ENCODE measurements at regions not wholly inside any gene's neighbourhood (a gene's known extent, or its start where the extent isn't known, plus 50 kb on each side); places are given as distances from the start of the nearest gene placed in this dataset.

DNA sequence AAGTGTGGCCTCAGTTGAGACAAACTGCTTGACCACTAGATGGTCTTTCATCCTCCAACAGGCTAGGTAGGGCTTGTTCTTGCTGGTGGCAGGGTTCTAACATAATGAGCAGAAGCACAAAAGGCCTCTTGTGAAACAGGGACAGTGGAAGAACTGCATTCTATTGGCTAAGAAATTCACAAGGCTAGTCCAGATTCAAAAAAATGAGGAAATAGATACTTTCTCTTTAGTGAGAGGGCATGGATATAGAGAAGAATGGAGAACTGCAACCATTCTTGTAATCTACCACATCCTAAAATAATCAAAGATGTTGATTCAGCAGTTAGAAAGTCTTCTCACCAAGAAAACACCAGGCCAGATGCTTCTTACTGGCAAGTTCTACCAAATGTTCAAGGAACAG, 143.7 kb upstream of the LRIG1 start:
- no peaks in the 10 kb centered on the region for H3K79me2 ChIP-seq (ENCODE audit: control insufficient read depth, insufficient read depth, low read length)
- H4K20me1 ChIP-seq (replicated peaks; ENCODE audit: control insufficient read depth, insufficient read depth, low read length), result no peaks in the 10 kb centered on the region
- intact Hi-C loops (cut with micrococcal nuclease) (no loop called here), in situ Hi-C loops (cut with MboI) (no loop called here)
- ATAC-seq (no peak), DNase-seq (ENCODE audit: extremely low read depth in 1 of 4, low spot score in 3 of 4) (no peak), FAIRE-seq (no peak)
- H3K9me1 ChIP-seq (ENCODE audit: control insufficient read depth, insufficient read depth, low read length), result no peaks in the 10 kb centered on the region
- H3K4me3 ChIP-seq, result no peak overlapping the region
- no peaks in the 10 kb centered on the region for H3K4me1 ChIP-seq (replicated peaks in 1 of 2; ENCODE audit: control insufficient read depth in 2 of 2, insufficient read depth in 2 of 2, low read length in 2 of 2)
- no TSS peak for BruUV-seq (replicated peaks)
- no peaks in the 10 kb centered on the region for H3K27me3 ChIP-seq (ENCODE audit: control insufficient read depth in 2 of 2, insufficient read depth in 2 of 2, low read length in 2 of 2)
- no peaks in the 10 kb centered on the region for H3K9me3 ChIP-seq (replicated peaks; ENCODE audit: control insufficient read depth, insufficient read depth, low read depth, low read length)
- no peaks in the 10 kb centered on the region for H3K36me3 ChIP-seq (ENCODE audit: control insufficient read depth, insufficient read depth, low read length)
- no peak for TF ChIP-seq SIX5 (IDR thresholded peaks at IDR 0.05; ENCODE audit: borderline replicate concordance in 1 of 2, insufficient read depth in 1 of 2, low read depth in 1 of 2, low read length in 2 of 2)
- no peak for TF ChIP-seq ZNF561 (CRISPR knock-in tag; conservative IDR thresholded peaks at IDR 0.05)
- TF ChIP-seq, protein P1, sequence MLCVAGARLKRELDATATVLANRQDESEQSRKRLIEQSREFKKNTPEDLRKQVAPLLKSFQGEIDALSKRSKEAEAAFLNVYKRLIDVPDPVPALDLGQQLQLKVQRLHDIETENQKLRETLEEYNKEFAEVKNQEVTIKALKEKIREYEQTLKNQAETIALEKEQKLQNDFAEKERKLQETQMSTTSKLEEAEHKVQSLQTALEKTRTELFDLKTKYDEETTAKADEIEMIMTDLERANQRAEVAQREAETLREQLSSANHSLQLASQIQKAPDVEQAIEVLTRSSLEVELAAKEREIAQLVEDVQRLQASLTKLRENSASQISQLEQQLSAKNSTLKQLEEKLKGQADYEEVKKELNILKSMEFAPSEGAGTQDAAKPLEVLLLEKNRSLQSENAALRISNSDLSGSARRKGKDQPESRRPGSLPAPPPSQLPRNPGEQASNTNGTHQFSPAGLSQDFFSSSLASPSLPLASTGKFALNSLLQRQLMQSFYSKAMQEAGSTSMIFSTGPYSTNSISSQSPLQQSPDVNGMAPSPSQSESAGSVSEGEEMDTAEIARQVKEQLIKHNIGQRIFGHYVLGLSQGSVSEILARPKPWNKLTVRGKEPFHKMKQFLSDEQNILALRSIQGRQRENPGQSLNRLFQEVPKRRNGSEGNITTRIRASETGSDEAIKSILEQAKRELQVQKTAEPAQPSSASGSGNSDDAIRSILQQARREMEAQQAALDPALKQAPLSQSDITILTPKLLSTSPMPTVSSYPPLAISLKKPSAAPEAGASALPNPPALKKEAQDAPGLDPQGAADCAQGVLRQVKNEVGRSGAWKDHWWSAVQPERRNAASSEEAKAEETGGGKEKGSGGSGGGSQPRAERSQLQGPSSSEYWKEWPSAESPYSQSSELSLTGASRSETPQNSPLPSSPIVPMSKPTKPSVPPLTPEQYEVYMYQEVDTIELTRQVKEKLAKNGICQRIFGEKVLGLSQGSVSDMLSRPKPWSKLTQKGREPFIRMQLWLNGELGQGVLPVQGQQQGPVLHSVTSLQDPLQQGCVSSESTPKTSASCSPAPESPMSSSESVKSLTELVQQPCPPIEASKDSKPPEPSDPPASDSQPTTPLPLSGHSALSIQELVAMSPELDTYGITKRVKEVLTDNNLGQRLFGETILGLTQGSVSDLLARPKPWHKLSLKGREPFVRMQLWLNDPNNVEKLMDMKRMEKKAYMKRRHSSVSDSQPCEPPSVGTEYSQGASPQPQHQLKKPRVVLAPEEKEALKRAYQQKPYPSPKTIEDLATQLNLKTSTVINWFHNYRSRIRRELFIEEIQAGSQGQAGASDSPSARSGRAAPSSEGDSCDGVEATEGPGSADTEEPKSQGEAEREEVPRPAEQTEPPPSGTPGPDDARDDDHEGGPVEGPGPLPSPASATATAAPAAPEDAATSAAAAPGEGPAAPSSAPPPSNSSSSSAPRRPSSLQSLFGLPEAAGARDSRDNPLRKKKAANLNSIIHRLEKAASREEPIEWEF (CRISPR knock-in tag; IDR thresholded peaks at IDR 0.05), result no peak
- TF ChIP-seq, protein P2, sequence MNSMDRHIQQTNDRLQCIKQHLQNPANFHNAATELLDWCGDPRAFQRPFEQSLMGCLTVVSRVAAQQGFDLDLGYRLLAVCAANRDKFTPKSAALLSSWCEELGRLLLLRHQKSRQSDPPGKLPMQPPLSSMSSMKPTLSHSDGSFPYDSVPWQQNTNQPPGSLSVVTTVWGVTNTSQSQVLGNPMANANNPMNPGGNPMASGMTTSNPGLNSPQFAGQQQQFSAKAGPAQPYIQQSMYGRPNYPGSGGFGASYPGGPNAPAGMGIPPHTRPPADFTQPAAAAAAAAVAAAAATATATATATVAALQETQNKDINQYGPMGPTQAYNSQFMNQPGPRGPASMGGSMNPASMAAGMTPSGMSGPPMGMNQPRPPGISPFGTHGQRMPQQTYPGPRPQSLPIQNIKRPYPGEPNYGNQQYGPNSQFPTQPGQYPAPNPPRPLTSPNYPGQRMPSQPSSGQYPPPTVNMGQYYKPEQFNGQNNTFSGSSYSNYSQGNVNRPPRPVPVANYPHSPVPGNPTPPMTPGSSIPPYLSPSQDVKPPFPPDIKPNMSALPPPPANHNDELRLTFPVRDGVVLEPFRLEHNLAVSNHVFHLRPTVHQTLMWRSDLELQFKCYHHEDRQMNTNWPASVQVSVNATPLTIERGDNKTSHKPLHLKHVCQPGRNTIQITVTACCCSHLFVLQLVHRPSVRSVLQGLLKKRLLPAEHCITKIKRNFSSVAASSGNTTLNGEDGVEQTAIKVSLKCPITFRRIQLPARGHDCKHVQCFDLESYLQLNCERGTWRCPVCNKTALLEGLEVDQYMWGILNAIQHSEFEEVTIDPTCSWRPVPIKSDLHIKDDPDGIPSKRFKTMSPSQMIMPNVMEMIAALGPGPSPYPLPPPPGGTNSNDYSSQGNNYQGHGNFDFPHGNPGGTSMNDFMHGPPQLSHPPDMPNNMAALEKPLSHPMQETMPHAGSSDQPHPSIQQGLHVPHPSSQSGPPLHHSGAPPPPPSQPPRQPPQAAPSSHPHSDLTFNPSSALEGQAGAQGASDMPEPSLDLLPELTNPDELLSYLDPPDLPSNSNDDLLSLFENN (IDR thresholded peaks at IDR 0.05; ENCODE audit: low read depth in 2 of 2, low read length in 2 of 2), result no peak
- no peak for TF ChIP-seq TAL1 (IDR thresholded peaks at IDR 0.05)
- TF ChIP-seq, protein P3, sequence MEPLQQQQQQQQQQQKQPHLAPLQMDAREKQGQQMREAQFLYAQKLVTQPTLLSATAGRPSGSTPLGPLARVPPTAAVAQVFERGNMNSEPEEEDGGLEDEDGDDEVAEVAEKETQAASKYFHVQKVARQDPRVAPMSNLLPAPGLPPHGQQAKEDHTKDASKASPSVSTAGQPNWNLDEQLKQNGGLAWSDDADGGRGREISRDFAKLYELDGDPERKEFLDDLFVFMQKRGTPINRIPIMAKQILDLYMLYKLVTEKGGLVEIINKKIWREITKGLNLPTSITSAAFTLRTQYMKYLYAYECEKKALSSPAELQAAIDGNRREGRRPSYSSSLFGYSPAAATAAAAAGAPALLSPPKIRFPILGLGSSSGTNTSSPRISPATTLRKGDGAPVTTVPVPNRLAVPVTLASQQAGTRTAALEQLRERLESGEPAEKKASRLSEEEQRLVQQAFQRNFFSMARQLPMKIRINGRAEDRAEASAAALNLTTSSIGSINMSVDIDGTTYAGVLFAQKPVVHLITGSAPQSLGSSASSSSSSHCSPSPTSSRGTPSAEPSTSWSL (CRISPR knock-in tag; IDR thresholded peaks at IDR 0.05; ENCODE audit: borderline replicate concordance), result no peak
- no peak for TF ChIP-seq COPS2 (conservative IDR thresholded peaks at IDR 0.05)
- TF ChIP-seq, protein P4, sequence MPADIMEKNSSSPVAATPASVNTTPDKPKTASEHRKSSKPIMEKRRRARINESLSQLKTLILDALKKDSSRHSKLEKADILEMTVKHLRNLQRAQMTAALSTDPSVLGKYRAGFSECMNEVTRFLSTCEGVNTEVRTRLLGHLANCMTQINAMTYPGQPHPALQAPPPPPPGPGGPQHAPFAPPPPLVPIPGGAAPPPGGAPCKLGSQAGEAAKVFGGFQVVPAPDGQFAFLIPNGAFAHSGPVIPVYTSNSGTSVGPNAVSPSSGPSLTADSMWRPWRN (IDR thresholded peaks at IDR 0.05; ENCODE audit: low read depth), result no peak
- TF ChIP-seq ETS2 (tag; IDR thresholded peaks at IDR 0.05; ENCODE audit: borderline replicate concordance, poor library complexity, severe bottlenecking), result no peak
- no peak for TF ChIP-seq ZNF586 (CRISPR knock-in tag; conservative IDR thresholded peaks at IDR 0.05)
- TF ChIP-seq CBX5 (IDR thresholded peaks at IDR 0.05; ENCODE audit: borderline replicate concordance, low read depth), result no peak
- no peak for TF ChIP-seq STAT5A (IDR thresholded peaks at IDR 0.05; ENCODE audit: borderline replicate concordance, low read length)
- POLR2A ChIA-PET, result no interaction called here
- CTCF ChIA-PET (ENCODE audit: low intra/inter-chr PET ratio), result no interaction called here
- no peak overlapping the region for H3K9ac ChIP-seq (ENCODE audit: insufficient read depth in 1 of 2, low read depth in 2 of 2, low read length in 2 of 2)
- H3K27ac ChIP-seq (ENCODE audit: extremely low read depth, low read depth, low read length), result no peak overlapping the region
- H2AFZ ChIP-seq (ENCODE audit: low read depth, low read length), result no peak overlapping the region
- H3K4me2 ChIP-seq (ENCODE audit: insufficient read depth, low read length), result no peak overlapping the region
